GM12892 (cell line): ENCODE measurements at regions not wholly inside any gene's neighbourhood (a gene's known extent, or its start where the extent isn't known, plus 50 kb on each side); places are given as distances from the start of the nearest gene placed in this dataset.

Experiments used
- POLR2A ChIP-seq: IDR thresholded peaks from 2 replicates; pipeline ENCODE4 v1.6.1; 2011; ENCODE audit warnings: low read depth, low read length, control low read depth
- POLR2AphosphoS5 ChIP-seq: IDR thresholded peaks from 2 replicates; pipeline ENCODE4 v1.6.1; 2011; ENCODE audit warnings: low read depth, low read length, control low read depth

DNA sequence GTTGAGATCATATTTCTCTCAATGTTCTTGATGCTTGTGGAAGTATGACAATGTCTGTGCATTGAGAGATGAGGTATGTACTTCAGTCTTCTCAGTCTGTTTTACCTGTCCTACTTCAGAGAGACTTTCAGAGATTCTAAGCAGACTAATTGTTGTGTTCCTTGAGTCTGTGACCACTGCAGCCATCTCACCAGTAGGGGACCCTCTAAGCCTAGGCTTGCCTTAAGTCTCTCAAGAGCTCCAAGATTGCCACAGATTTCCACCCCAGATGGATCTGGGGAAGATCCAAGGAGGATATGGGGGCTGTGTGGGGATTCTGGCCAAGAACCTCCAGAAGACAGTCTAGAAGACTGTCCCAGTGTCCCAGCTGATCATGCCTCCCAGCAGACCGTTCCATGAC, 179.9 kb upstream of the PLET1 start:
- TF ChIP-seq POLR2AphosphoS5: no peak
- no peak for TF ChIP-seq POLR2A
